Keratinocyte (primary cell): ENCODE measurements at regions not wholly inside any gene's neighbourhood (a gene's known extent, or its start where the extent isn't known, plus 50 kb on each side); places are given as distances from the start of the nearest gene placed in this dataset.

ENCODE experiments used
- CTCF ChIP-seq, 3 experiments: IDR thresholded peaks in 1 of 3; conservative IDR thresholded peaks in 1 of 3; optimal IDR thresholded peaks in 1 of 3; 2 replicates in 2 of 3; 3 replicates in 1 of 3; pipeline versions ENCODE3 to v1.5.1; 2011; ENCODE audit warnings: low read length in 3 of 3, mild to moderate bottlenecking in 3 of 3, moderate library complexity in 2 of 3, control low read depth in 1 of 3, inconsistent platforms in 1 of 3; ENCODE audit not compliant: insufficient read depth in 2 of 3; ENCODE audit errors: extremely low read depth in 1 of 3
- EZH2 ChIP-seq: IDR thresholded peaks from one replicate; pipeline ENCODE4 v1.6.1; 2012; ENCODE audit warnings: inconsistent platforms, mild to moderate bottlenecking, low read length, moderate library complexity

- TF ChIP-seq CTCF (optimal IDR thresholded peaks at IDR 0.05 in 1 of 3, IDR thresholded peaks at IDR 0.05 in 1 of 3, conservative IDR thresholded peaks at IDR 0.05 in 1 of 3; ENCODE audit: extremely low read depth in 1 of 3, insufficient read depth in 2 of 3, low read length in 3 of 3): no peak
- TF ChIP-seq EZH2: no peak
These were observed 1211.9 kb downstream of the PCDH18 start for GRCh38 chr4:136320465-136320813.
